ENCODE measurements at regions not wholly inside any gene's neighbourhood (a gene's known extent, or its start where the extent isn't known, plus 50 kb on each side); places are given as distances from the start of the nearest gene placed in this dataset.

GRCh38 chr1:115139381-115139780 is 50.1 kb upstream of the TSPAN2 start:
- DNase-seq = no peak

All from HCEC 1CT (cell line).